OCI-LY3 (cell line): ENCODE measurements at regions not wholly inside any gene's neighbourhood (a gene's known extent, or its start where the extent isn't known, plus 50 kb on each side); places are given as distances from the start of the nearest gene placed in this dataset.

ENCODE experiments used
- H2AFZ ChIP-seq: fragments of 200-600, 300-600 bp; shearing (Covaris generic); 2 replicates; pipeline ENCODE4 v1.6.0; 2014; ENCODE audit warnings: antibody characterized with exemption, low read depth, low read length
- H3K27ac ChIP-seq: fragments of 200-600, 300-600 bp; sonication (generic); 2 replicates; pipeline ENCODE4 v1.5.1; 2014; ENCODE audit warnings: mild to moderate bottlenecking, low read length, moderate library complexity, mixed read lengths
- H3K27me3 ChIP-seq: fragments of 200-600, 300-600 bp; sonication (generic); 2 replicates; pipeline ENCODE4 v1.6.1; 2014; ENCODE audit warnings: low read depth, low read length, mixed read lengths
- H3K36me3 ChIP-seq: fragments of 200-600, 300-600 bp; sonication (generic); replicated peaks from 2 replicates; pipeline ENCODE3; 2014; ENCODE audit warnings: low read depth, low read length, mixed read lengths
- H3K4me1 ChIP-seq: fragments of 300-600, 200-600 bp; sonication (generic); 2 replicates; pipeline ENCODE4 v1.6.1; 2014; ENCODE audit warnings: low read length, mixed read lengths
- H3K4me2 ChIP-seq: fragments of 200-600, 300-600 bp; sonication (generic); 2 replicates; pipeline ENCODE4 v1.6.1; 2014; ENCODE audit warnings: low read length, mixed read lengths
- H3K4me3 ChIP-seq: fragments of 300-600, 200-600 bp; sonication (generic); 2 replicates; pipeline ENCODE4 v1.5.1; 2014; ENCODE audit warnings: antibody characterized with exemption, mild to moderate bottlenecking, low read length, moderate library complexity
- H3K79me2 ChIP-seq: fragments of 300-600, 200-600 bp; shearing (Covaris generic); 2 replicates; pipeline ENCODE4 v1.6.1; 2014; ENCODE audit warnings: mild to moderate bottlenecking, low read length, mixed read lengths
- H3K9ac ChIP-seq: fragments of 300-600, 200-600 bp; shearing (Covaris generic); 2 replicates; pipeline ENCODE4 v1.6.0; 2014; ENCODE audit warnings: mild to moderate bottlenecking, low read length, moderate library complexity
- H3K9me3 ChIP-seq: fragments of 200-600, 300-600 bp; shearing (Covaris generic); 2 replicates; pipeline ENCODE4 v1.6.1; 2014; ENCODE audit warnings: low read length, mixed read lengths; ENCODE audit not compliant: insufficient read depth
- H4K20me1 ChIP-seq: fragments of 200-600, 300-600 bp; sonication (generic); 2 replicates; pipeline ENCODE4 v1.6.1; 2016; ENCODE audit warnings: low read length, mixed read lengths; ENCODE audit not compliant: insufficient read depth
- EZH2phosphoT487 ChIP-seq: fragments of 200-600 bp; shearing (Covaris generic); IDR thresholded peaks from 2 replicates; pipeline ENCODE4 v1.6.1; 2018; ENCODE audit warnings: antibody characterized with exemption, mixed run types, low read depth
- TF ChIP-seq, protein P1 (sequence below): fragments of 200-600, 300-600 bp; sonication (generic); IDR thresholded peaks from 2 replicates; pipeline ENCODE4 v1.5.1; 2014; ENCODE audit warnings: antibody characterized with exemption, low read length, low read depth

DNA sequence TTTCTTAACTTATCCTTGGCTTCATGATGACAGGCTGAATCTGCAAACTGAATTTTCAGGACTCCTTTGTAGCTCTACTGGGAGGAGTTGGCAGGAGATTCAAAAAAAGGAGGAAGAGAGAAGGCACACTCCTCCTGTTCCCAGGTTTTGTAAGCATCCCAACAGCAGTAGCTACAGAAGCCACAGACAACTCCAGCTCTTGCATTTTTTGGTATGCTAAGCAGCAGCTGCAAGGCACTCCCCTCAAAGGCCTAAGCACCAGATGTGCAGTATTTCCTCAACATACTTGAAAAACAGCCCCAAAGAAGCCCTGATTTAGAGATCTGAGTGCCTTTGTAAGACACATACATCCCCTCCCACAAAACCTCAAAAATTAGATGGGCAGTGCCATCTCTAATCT lies 328.6 kb upstream of the SYNCRIP start:
- Histone ChIP-seq H2AFZ (no peak overlapping the region), H3K9ac (no peak overlapping the region), H3K36me3 (peaks cover 3% of the 10 kb centered on the region), H4K20me1 (no peaks in the 10 kb centered on the region), H3K9me3 (no peaks in the 10 kb centered on the region), H3K4me3 (no peak overlapping the region), H3K27me3 (no peaks in the 10 kb centered on the region), H3K4me2 (no peak overlapping the region), H3K4me1 (peaks cover 36% of the 10 kb centered on the region), H3K27ac (no peak overlapping the region), H3K79me2 (peaks cover 13% of the 10 kb centered on the region)
- no peak for TF ChIP-seq EZH2phosphoT487
- TF ChIP-seq, protein P1, sequence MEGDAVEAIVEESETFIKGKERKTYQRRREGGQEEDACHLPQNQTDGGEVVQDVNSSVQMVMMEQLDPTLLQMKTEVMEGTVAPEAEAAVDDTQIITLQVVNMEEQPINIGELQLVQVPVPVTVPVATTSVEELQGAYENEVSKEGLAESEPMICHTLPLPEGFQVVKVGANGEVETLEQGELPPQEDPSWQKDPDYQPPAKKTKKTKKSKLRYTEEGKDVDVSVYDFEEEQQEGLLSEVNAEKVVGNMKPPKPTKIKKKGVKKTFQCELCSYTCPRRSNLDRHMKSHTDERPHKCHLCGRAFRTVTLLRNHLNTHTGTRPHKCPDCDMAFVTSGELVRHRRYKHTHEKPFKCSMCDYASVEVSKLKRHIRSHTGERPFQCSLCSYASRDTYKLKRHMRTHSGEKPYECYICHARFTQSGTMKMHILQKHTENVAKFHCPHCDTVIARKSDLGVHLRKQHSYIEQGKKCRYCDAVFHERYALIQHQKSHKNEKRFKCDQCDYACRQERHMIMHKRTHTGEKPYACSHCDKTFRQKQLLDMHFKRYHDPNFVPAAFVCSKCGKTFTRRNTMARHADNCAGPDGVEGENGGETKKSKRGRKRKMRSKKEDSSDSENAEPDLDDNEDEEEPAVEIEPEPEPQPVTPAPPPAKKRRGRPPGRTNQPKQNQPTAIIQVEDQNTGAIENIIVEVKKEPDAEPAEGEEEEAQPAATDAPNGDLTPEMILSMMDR = no peak

DNA sequence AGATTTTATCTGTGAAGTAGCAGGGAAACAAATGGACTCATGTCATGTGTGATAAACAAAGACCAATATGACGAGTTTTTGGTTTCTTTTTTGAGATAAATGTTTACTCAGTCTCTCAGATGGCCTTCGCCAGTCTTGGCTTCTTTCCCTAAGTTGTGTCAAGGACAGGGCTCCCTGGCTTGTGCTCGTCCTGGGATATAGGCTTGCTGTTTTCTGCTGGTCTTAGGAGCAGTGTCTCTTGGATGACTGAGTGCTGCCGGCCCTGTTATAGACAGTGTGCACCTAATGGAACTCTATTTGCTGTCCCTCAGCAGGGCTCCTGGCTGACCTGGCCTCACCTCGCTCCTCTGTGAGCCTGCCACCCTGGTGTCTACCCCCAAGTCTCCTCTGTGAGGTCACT lies 324.1 kb upstream of the SYNCRIP start:
- Histone ChIP-seq H3K4me3 (no peak overlapping the region), H3K79me2 (no peaks in the 10 kb centered on the region)

DNA sequence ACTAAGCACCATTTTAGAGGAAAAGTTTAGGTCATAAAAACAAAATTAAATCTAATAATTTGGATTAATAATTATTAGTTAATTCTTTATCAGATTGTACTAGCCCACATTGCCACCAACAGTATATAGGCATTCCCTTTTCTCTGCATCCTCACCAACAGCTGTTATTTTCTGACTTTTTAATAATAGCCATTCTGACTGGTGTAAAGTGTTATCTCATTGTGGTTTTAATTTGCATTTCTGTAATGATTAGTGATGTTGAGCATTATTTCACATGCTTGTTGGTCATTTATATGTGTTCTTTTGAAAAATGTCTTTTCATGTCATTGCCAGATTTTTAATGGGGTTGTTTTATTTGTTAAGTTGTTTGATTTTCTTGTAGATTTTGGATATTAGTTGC lies 319.1 kb upstream of the SYNCRIP start:
- Histone ChIP-seq H3K27ac (no peak overlapping the region), H3K79me2 (no peaks in the 10 kb centered on the region), H2AFZ (no peak overlapping the region), H3K36me3 (no peaks in the 10 kb centered on the region), H3K4me2 (no peak overlapping the region), H3K27me3 (no peaks in the 10 kb centered on the region), H4K20me1 (no peaks in the 10 kb centered on the region), H3K9ac (no peak overlapping the region), H3K9me3 (no peaks in the 10 kb centered on the region), H3K4me3 (no peak overlapping the region), H3K4me1 (no peaks in the 10 kb centered on the region)
- no peak for TF ChIP-seq EZH2phosphoT487
- TF ChIP-seq, protein P1 = no peak

More for the DNA sequence above, 324.1 kb upstream of the SYNCRIP start:
- TF ChIP-seq, protein P1 = no peak
- TF ChIP-seq EZH2phosphoT487 = no peak
- H3K27ac ChIP-seq = no peak overlapping the region
- no peaks in the 10 kb centered on the region for H4K20me1 ChIP-seq
- H3K36me3 ChIP-seq = no peaks in the 10 kb centered on the region
- H3K27me3 ChIP-seq = no peaks in the 10 kb centered on the region
- H3K9ac ChIP-seq = no peak overlapping the region
- no peaks in the 10 kb centered on the region for H3K9me3 ChIP-seq
- no peak overlapping the region for H2AFZ ChIP-seq
- H3K4me1 ChIP-seq = no peaks in the 10 kb centered on the region
- H3K4me2 ChIP-seq = no peak overlapping the region

DNA sequence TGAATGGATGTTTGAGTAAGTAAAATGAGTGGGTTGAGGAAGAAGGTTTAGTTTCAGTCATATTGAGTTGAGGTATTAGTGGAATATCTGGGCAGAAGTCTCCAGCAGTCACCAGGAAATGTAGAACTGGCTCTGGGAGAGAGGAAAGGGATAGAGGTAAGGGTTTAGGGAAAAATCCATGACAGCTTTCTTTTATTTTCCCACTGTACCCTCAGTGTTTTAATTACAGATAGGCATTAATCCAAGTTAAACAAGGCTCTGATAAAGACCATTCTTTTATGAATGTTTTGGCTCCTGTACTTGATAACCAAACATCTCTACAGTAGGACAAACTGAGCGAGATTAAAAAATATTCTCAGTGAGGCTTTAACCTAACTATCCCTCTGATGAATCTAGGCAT lies 318.4 kb upstream of the SYNCRIP start:
- H3K9ac ChIP-seq = no peak overlapping the region
- no peaks in the 10 kb centered on the region for H3K36me3 ChIP-seq
- no peaks in the 10 kb centered on the region for H3K27me3 ChIP-seq
- H3K4me1 ChIP-seq = no peaks in the 10 kb centered on the region
- no peaks in the 10 kb centered on the region for H3K79me2 ChIP-seq
- no peak overlapping the region for H3K27ac ChIP-seq
- TF ChIP-seq EZH2phosphoT487 = no peak
- TF ChIP-seq, protein P1 = no peak
- H3K9me3 ChIP-seq = no peaks in the 10 kb centered on the region
- H2AFZ ChIP-seq = no peak overlapping the region
- no peaks in the 10 kb centered on the region for H4K20me1 ChIP-seq
- no peak overlapping the region for H3K4me2 ChIP-seq
- no peak overlapping the region for H3K4me3 ChIP-seq
